Activated CD4-positive, alpha-beta T cell treated with anti-CD3 and anti-CD28 coated beads for 36 hours (primary cell): ENCODE measurements at regions not wholly inside any gene's neighbourhood (a gene's known extent, or its start where the extent isn't known, plus 50 kb on each side); places are given as distances from the start of the nearest gene placed in this dataset.
A peak's percentile ranks its signal among the peaks of the same experiment; 100 is the strongest.
"Not testable (repeated sequence)": the region's sequence is repeated elsewhere in the genome, so short reads cannot be mapped to it uniquely, and the experiment has no call there.

Source experiments
- ATAC-seq: fragments of 200-7000 bp; cut with Tn5 transposase; one replicate; pipeline ENCODE4 v1.10.0; 2021; ENCODE audit warnings: mild to moderate bottlenecking, moderate library complexity
- CTCF ChIA-PET: fragments of 350-600 bp; sonication (Branson Sonifier 250); formaldehyde crosslinking; loops from one replicate; lab custom pipeline; 2021; ENCODE audit warnings: antibody characterized with exemption; lab: Charles Lee
- POLR2A ChIA-PET: fragments of 350-600 bp; sonication (Branson Sonifier 250); formaldehyde crosslinking; loops from one replicate; lab custom pipeline; 2021; ENCODE audit warnings: antibody characterized with exemption, inconsistent platforms; lab: Charles Lee
- DNase-seq: peaks from one replicate; pipeline ENCODE4 v3.0.0-alpha.2; 2020
- H3K27ac Mint-ChIP-seq: one replicate; pipeline ENCODE4 v1.8.0; 2021; ENCODE audit warnings: mixed read lengths
- H3K27me3 Mint-ChIP-seq: one replicate; pipeline ENCODE4 v1.8.0; 2021; ENCODE audit warnings: mixed read lengths
- H3K36me3 Mint-ChIP-seq: one replicate; pipeline ENCODE4 v1.8.0; 2021; ENCODE audit warnings: low read depth, mixed read lengths
- H3K4me1 Mint-ChIP-seq: one replicate; pipeline ENCODE4 v1.8.0; 2021; ENCODE audit warnings: mixed read lengths
- H3K4me3 Mint-ChIP-seq: one replicate; pipeline ENCODE4 v1.8.0; 2021; ENCODE audit warnings: mild to moderate bottlenecking, moderate library complexity, mixed read lengths
- H3K9me3 Mint-ChIP-seq: one replicate; pipeline ENCODE4 v1.8.0; 2021; ENCODE audit warnings: low read depth, mixed read lengths
- intact Hi-C, 2 experiments: fragments of 100-400 bp; cut with DNase I in 1 of 2; cut with micrococcal nuclease in 1 of 2; formaldehyde crosslinking; loops; one replicate each; pipeline versions ENCODE4 v1.14.2 to v1.15.1; 2022 to 2024; cut with DNase I, micrococcal nuclease

DNA sequence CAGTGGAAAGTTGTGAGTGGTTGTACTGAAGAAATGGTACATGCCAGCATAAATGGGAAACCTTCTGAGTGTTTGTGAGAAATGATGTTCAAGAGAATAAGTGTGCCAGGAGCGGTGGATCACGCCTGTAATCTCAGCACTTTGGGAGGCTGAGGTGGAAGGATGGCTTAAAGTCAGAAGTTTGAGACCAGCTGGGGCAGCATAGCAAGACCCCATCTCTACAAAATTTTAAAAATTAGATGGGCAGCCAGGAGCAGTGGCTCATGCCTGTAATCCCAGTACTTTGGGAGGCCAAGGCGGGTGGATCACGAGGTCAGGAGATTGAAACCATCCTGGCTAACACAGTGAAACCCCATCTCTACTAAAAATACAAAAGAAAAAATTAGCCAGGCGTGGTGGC, 63.5 kb upstream of the TNRC6A start:
- H3K27ac Mint-ChIP-seq, H3K9me3 Mint-ChIP-seq, CTCF ChIA-PET, ATAC-seq, POLR2A ChIA-PET, H3K4me3 Mint-ChIP-seq, H3K36me3 Mint-ChIP-seq, H3K27me3 Mint-ChIP-seq: not testable (repeated sequence)
- peaks cover 68% of the 10 kb centered on the region for H3K4me1 Mint-ChIP-seq
- intact Hi-C loops = loop anchor here (5.0 to 10.0 kb wide), 5 partner anchors 81 to 991 kb away; partner anchors contain the start of genes ARHGAP17 (in 1 of the 2) and PLK1 (in 1 of the 2)
- peak; percentile 13 for DNase-seq

DNA sequence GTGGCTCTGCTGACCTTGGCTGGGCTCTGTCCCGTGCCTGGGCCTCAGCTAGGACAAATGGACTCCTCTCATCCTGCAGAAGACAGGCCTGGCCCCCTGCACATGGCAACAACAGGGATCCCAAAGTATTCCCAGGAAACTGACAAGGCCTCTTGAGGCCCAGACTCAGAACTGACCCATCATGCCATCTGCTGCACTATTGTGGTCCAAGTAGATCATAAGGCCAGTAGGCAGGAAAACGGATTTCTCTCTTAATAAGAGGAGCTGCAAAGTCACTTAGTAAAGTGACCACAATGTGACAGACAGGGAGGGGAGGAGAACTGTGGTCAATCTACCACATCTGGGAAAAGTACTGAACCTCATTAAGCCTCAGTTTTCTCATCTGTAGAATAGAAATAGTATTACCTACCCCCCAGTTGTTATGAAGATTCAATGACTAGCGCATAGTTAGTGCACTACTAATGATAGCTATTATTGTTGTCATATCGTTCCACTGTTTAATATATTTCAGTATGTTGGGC, 62.1 kb upstream of the TNRC6A start:
- Mint-ChIP-seq H3K9me3 (no peaks in the 10 kb centered on the region), H3K27ac (peak overlapping the region; percentile 59), H3K4me3 (no peak overlapping the region), H3K36me3 (no peaks in the 10 kb centered on the region), H3K4me1 (peaks cover 70% of the 10 kb centered on the region), H3K27me3 (peaks cover 13% of the 10 kb centered on the region)
- ATAC-seq (no peak), DNase-seq (no peak)
- POLR2A ChIA-PET = interaction anchor here (1.5 kb wide), 1 partner anchor 86 kb away, joined by 3 read pairs; no protein-coding TSS in a partner anchor
- CTCF ChIA-PET = interaction anchor here (0.7 kb wide), 1 partner anchor 57 kb away, joined by 3 read pairs; no protein-coding TSS in a partner anchor
- intact Hi-C loops = loop anchor here (5.0 to 10.0 kb wide), 5 partner anchors 83 to 993 kb away; partner anchors contain the start of genes ARHGAP17 (in 1 of the 2) and PLK1 (in 1 of the 2)

DNA sequence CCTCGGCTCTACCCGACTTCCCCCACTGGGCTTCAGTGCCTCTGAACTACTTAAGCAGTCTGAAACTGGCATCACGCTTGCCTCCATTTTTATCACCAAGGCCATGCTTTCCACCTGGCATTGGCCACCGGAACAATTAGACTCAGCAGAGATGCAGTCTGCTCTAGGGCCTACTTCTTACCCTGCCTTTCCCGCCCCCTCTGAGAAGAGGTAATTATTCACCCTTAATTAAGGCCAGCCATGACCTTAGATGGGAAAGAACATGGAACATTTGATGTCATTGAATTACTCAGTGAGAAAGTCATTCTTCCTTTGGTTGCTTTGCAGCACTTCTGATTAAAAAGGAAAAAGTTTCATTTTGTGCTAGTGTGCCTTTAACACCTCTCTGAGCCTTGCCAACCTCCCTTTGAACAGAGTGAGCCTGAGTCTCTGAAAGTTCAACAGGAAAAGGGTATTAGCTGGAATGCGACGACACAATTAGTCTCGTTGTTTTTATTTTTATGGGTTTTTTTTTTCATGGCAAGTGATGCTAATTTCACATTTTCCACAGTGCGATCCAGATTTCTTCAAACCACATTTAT, 60.9 kb upstream of the TNRC6A start:
- Mint-ChIP-seq H3K9me3 (no peaks in the 10 kb centered on the region), H3K27me3 (peaks cover 13% of the 10 kb centered on the region), H3K4me1 (peaks cover 57% of the 10 kb centered on the region), H3K36me3 (no peaks in the 10 kb centered on the region), H3K27ac (peak overlapping the region; percentile 87), H3K4me3 (peak overlapping the region; percentile 47)
- intact Hi-C loops = loop anchor here (1.0 to 10.0 kb wide), 16 partner anchors 53 to 994 kb away; partner anchors contain the start of genes ARHGAP17 (in 1 of the 2), PLK1 (in 1 of the 2) and RBBP6 (in 1 of the 2)
- CTCF ChIA-PET = interaction anchor here (0.7 to 1.2 kb wide), 7 partner anchors 25 to 339 kb away, joined by 3 to 6 read pairs (median 3); no protein-coding TSS in a partner anchor
- POLR2A ChIA-PET = interaction anchor here (0.5 kb wide), 1 partner anchor 79 kb away, joined by 3 read pairs; no protein-coding TSS in a partner anchor
- DNase-seq (peak; percentile 76), ATAC-seq (peak; percentile 80)

DNA sequence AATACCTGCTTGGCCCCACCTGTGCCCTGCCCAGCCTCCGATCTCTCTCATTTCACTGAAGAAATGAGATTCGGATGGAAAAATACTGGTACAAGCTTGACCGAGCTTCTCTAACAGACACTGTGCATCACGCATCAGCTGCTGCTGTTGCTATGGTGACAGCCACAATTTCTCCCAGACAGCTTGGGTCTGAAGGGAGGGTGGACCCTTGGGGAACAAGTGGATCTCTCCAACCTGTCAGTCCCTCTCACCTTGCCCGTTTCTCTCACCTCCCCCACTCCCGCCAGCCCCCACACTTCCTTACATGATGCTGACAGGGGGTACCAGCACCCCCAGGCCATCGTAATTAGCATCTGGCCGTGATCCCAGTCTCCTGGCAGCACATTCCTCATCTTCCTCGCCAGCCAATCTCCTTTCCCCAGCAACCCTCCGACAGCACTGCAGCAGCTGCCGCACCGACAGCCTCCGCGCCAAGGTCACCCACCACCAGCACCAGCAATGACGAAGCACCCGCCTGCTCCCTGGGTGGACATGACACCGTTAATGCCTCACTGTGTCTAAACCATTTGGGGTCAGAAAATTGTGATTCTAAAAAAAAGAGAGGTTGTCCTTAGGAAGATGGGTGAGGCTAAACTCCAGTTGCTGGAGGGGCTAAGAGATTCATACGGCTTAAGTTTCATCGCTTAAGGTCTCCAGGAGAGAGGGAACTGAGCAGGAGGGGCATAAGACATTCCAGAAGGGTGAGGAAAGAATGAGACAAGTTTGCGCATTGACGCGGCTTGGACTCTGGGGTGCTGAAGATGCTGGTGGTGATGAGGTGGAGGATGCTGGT, 58.6 kb upstream of the TNRC6A start:
- Mint-ChIP-seq H3K27ac (no peak overlapping the region), H3K9me3 (no peaks in the 10 kb centered on the region), H3K36me3 (no peaks in the 10 kb centered on the region), H3K4me1 (peaks cover 43% of the 10 kb centered on the region), H3K27me3 (peaks cover 14% of the 10 kb centered on the region), H3K4me3 (no peak overlapping the region)
- ATAC-seq (no peak), DNase-seq (peak; percentile 41)
- intact Hi-C loops = no loop called here
- ChIA-PET POLR2A (interaction anchor here (0.6 kb wide), 1 partner anchor 482 kb away, joined by 6 read pairs; no protein-coding TSS in a partner anchor), CTCF (interaction anchor here (0.7 kb wide), 1 partner anchor 869 kb away, joined by 3 read pairs; no protein-coding TSS in a partner anchor)

DNA sequence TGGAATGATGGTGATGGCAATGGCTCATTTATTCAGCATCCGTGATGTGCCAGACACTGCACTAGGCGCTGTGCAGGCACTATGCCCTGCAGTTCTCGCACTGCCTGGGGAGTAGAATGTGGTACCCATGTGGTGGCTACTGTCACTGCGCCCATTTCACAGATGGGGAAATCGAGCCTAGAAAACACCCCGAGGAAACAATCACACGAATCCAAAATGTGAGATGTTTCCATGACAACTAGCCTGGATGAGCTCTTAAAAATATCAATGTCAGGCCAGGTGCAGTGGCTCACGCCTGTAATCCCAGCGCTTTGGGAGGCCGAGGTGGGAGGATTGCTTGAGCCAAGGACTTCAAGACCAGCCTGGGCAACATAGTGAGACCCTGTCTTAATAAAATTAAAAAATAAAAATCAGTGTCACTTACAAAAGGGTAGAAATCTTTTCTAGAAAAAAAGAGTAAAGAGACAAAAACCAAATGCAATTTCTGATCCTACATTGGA, 57.9 kb upstream of the TNRC6A start:
- CTCF ChIA-PET = no interaction called here
- DNase-seq = peak; percentile 24
- intact Hi-C loops = no loop called here

DNA sequence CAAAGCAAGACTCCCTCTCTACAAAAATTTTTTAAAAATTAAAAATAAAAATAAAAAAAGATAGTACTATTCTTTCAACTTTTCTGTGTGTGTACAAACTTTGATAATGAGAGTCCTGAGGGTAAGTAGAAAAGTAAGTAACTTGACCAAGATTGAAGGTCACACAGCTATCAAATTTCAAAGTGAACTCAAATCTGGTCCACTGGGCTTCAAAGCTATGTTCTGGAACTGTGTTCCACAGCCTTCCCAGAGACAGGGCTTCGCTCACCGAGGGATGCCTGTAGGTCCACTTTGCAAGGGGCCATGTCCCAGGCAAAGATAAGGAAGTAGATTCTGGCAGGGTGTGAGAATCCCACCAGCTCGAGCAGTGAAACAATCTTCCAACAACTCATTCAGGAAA, 56.3 kb upstream of the TNRC6A start:
- no peak overlapping the region for H3K27ac Mint-ChIP-seq
- no peaks in the 10 kb centered on the region for H3K9me3 Mint-ChIP-seq
- POLR2A ChIA-PET = no interaction called here
- intact Hi-C loops = no loop called here
- no peak for DNase-seq
- peaks cover 28% of the 10 kb centered on the region for H3K4me1 Mint-ChIP-seq
- CTCF ChIA-PET = interaction anchor here (0.8 kb wide), 1 partner anchor 105 kb away, joined by 3 read pairs; no protein-coding TSS in a partner anchor
- no peak for ATAC-seq
- H3K4me3 Mint-ChIP-seq = no peak overlapping the region
- peaks cover 25% of the 10 kb centered on the region for H3K27me3 Mint-ChIP-seq
- no peaks in the 10 kb centered on the region for H3K36me3 Mint-ChIP-seq

More for the DNA sequence above, 57.9 kb upstream of the TNRC6A start:
- H3K27me3 Mint-ChIP-seq = peaks cover 16% of the 10 kb centered on the region
- no peak overlapping the region for H3K4me3 Mint-ChIP-seq
- ATAC-seq = no peak
- H3K9me3 Mint-ChIP-seq = no peaks in the 10 kb centered on the region
- H3K36me3 Mint-ChIP-seq = no peaks in the 10 kb centered on the region
- POLR2A ChIA-PET = no interaction called here
- no peak overlapping the region for H3K27ac Mint-ChIP-seq
- peaks cover 42% of the 10 kb centered on the region for H3K4me1 Mint-ChIP-seq

DNA sequence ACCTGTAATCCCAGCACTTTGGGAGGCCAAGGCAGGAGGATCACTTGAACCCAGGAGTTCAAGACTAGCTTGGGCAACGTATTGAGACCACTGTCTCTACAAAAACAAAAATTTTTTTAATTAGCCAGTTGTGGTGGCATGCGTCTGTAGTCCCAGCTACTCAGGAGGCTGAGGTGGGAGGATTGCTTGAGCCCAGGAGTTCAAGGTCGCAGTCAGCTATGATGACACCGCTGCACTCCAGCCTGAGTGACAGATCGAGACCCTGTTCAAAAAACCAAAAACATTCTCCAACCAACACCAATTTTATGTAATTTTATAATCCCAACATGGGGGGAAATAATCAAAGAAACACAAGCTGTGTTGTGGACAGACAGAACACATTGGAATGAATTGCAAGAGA, 54.6 kb upstream of the TNRC6A start:
- no peak overlapping the region for H3K4me3 Mint-ChIP-seq
- peaks cover 25% of the 10 kb centered on the region for H3K27me3 Mint-ChIP-seq
- ChIA-PET CTCF (interaction anchor here (0.6 to 0.7 kb wide), 2 partner anchors 18 to 134 kb away, joined by 3 read pairs; no protein-coding TSS in a partner anchor), POLR2A (no interaction called here)
- peaks cover 13% of the 10 kb centered on the region for H3K4me1 Mint-ChIP-seq
- no peak overlapping the region for H3K27ac Mint-ChIP-seq
- intact Hi-C loops = no loop called here
- H3K9me3 Mint-ChIP-seq = no peaks in the 10 kb centered on the region
- no peak for DNase-seq
- no peaks in the 10 kb centered on the region for H3K36me3 Mint-ChIP-seq
- no peak for ATAC-seq

DNA sequence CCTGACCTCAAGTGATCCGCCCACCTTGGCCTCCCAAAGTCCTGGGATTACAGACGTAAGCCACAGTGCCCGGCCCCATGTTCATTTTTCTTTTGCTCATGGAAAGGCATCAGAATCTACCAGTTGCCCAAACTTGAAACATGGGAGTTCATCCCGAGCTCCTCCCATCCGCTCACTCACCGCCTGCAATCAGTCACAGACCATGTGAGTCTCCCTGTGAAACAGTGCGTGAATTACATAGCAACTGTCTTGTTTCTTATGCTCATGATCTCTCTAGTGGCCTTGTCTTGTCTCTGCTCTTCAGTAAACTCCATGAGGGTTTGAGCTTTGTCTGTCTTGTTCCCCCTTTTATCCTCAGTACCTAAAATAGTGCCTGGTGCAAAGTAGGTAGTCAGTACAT, 52.1 kb upstream of the TNRC6A start:
- H3K27ac Mint-ChIP-seq = no peak overlapping the region
- ChIA-PET CTCF (interaction anchor here (0.6 to 1.4 kb wide), 3 partner anchors 14 to 173 kb away, joined by 3 read pairs; no protein-coding TSS in a partner anchor), POLR2A (no interaction called here)
- intact Hi-C loops = no loop called here
- no peaks in the 10 kb centered on the region for H3K9me3 Mint-ChIP-seq
- ATAC-seq (no peak), DNase-seq (no peak)
- no peak overlapping the region for H3K4me3 Mint-ChIP-seq
- H3K27me3 Mint-ChIP-seq = peaks cover 14% of the 10 kb centered on the region
- no peaks in the 10 kb centered on the region for H3K4me1 Mint-ChIP-seq
- H3K36me3 Mint-ChIP-seq = no peaks in the 10 kb centered on the region
